OCI-LY1 (cell line): ENCODE measurements at regions not wholly inside any gene's neighbourhood (a gene's known extent, or its start where the extent isn't known, plus 50 kb on each side); places are given as distances from the start of the nearest gene placed in this dataset.
"Not testable (repeated sequence)": the region's sequence is repeated elsewhere in the genome, so short reads cannot be mapped to it uniquely, and the experiment has no call there.

ENCODE experiments used
- H2AFZ ChIP-seq: fragments of 200-600 bp; sonication (generic), shearing (Covaris generic); 2 replicates; pipeline ENCODE4 v1.6.0; 2014; ENCODE audit warnings: antibody characterized with exemption, mild to moderate bottlenecking, low read length
- H3F3A ChIP-seq: fragments of 200-600 bp; sonication (generic), shearing (Covaris generic); 2 replicates; pipeline ENCODE4 v1.6.0; 2014; ENCODE audit warnings: mild to moderate bottlenecking, antibody characterized with exemption, low read length, moderate library complexity; ENCODE audit not compliant: insufficient read depth
- H3K27ac ChIP-seq: fragments of 200-600 bp; sonication (generic); 2 replicates; pipeline ENCODE4 v1.5.1; 2014; ENCODE audit warnings: low read length, mixed run types, mild to moderate bottlenecking, low read depth; ENCODE audit not compliant: poor library complexity, severe bottlenecking
- H3K27me3 ChIP-seq: fragments of 200-600 bp; sonication (generic); 2 replicates; pipeline ENCODE4 v1.6.0; 2014; ENCODE audit warnings: antibody characterized with exemption, mild to moderate bottlenecking, low read length, moderate library complexity; ENCODE audit not compliant: insufficient read depth
- H3K36me3 ChIP-seq: fragments of 200-600 bp; sonication (generic); 2 replicates; pipeline ENCODE4 v1.6.1; 2014; ENCODE audit warnings: mild to moderate bottlenecking, antibody characterized with exemption, low read length, moderate library complexity, mixed read lengths; ENCODE audit not compliant: insufficient read depth
- H3K4me1 ChIP-seq: fragments of 200-600 bp; sonication (generic); 2 replicates; pipeline ENCODE4 v1.5.1; 2014; ENCODE audit warnings: mild to moderate bottlenecking, low read length, moderate library complexity; ENCODE audit not compliant: insufficient read depth, severe bottlenecking
- H3K4me2 ChIP-seq: fragments of 200-600 bp; sonication (generic), shearing (Covaris generic); 2 replicates; pipeline ENCODE4 v1.6.1; 2014; ENCODE audit warnings: low read length
- H3K4me3 ChIP-seq: fragments of 200-600 bp; sonication (generic); 2 replicates; pipeline ENCODE4 v1.5.1; 2014; ENCODE audit warnings: low read length, low read depth, mild to moderate bottlenecking, mixed read lengths; ENCODE audit not compliant: poor library complexity, severe bottlenecking
- H3K79me2 ChIP-seq: fragments of 200-600 bp; shearing (Covaris generic); 2 replicates; pipeline ENCODE4 v1.6.1; 2016; ENCODE audit warnings: mixed run types, low read length, mixed read lengths; ENCODE audit not compliant: insufficient read depth
- H3K9ac ChIP-seq: fragments of 200-600 bp; sonication (generic), shearing (Covaris generic); 2 replicates; pipeline ENCODE4 v1.6.1; 2014; ENCODE audit warnings: mild to moderate bottlenecking, low read length, mixed read lengths
- H3K9me2 ChIP-seq: fragments of 200-600 bp; sonication (generic), shearing (Covaris generic); 2 replicates; pipeline ENCODE4 v1.6.1; 2014; ENCODE audit warnings: low read depth, mild to moderate bottlenecking, low read length, mixed read lengths
- H3K9me3 ChIP-seq: fragments of 200-600 bp; shearing (Covaris generic); 2 replicates; pipeline ENCODE4 v1.6.1; 2014; ENCODE audit warnings: low read length, mixed read lengths
- H4K20me1 ChIP-seq: fragments of 200-600 bp; sonication (generic), shearing (Covaris generic); 2 replicates; pipeline ENCODE4 v1.6.0; 2016; ENCODE audit warnings: mild to moderate bottlenecking, low read length; ENCODE audit not compliant: insufficient read depth

DNA sequence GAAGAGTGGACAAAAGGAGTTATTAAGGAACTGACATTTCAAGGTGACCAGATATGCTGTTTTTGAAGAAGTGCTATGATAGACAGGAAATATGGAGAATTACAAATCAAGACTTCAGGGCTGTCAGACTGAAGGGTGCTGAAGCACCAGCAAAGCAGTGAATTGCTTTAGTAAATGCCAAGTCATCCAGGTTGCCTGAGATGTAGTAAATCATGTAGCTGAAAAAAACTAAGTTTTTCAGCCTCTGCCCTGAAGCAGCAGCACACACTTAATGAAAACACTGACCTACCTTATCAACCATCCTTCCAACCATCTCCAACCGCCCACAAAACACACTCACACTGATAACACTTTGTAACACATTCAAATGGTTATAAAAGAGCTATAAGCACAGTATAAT, 110.0 kb downstream of the PRR15 start:
- H3K4me2 ChIP-seq, H3K9me3 ChIP-seq, H3K27me3 ChIP-seq, H2AFZ ChIP-seq, H3K4me3 ChIP-seq, H3K4me1 ChIP-seq, H3F3A ChIP-seq, H4K20me1 ChIP-seq, H3K36me3 ChIP-seq, H3K79me2 ChIP-seq, H3K27ac ChIP-seq, H3K9me2 ChIP-seq, H3K9ac ChIP-seq: not testable (repeated sequence)

GRCh38 chr7:29674626-29675025, 111.0 kb downstream of the PRR15 start:
- H3K4me3 ChIP-seq, H3K4me2 ChIP-seq, H3K9me2 ChIP-seq, H3K9me3 ChIP-seq, H3K4me1 ChIP-seq, H3F3A ChIP-seq, H3K36me3 ChIP-seq, H3K79me2 ChIP-seq, H3K27ac ChIP-seq, H4K20me1 ChIP-seq, H3K9ac ChIP-seq, H2AFZ ChIP-seq, H3K27me3 ChIP-seq: not testable (repeated sequence)

GRCh38 chr7:29677254-29677653, 113.6 kb downstream of the PRR15 start:
- H3K4me2 ChIP-seq, H3K9ac ChIP-seq, H3K79me2 ChIP-seq, H3F3A ChIP-seq, H3K36me3 ChIP-seq, H3K27me3 ChIP-seq, H3K4me1 ChIP-seq, H3K9me3 ChIP-seq, H4K20me1 ChIP-seq, H3K27ac ChIP-seq, H2AFZ ChIP-seq, H3K9me2 ChIP-seq, H3K4me3 ChIP-seq: not testable (repeated sequence)

GRCh38 chr7:29679963-29680362, 116.3 kb downstream of the PRR15 start:
- H3K9ac ChIP-seq, H3K4me1 ChIP-seq, H3K4me2 ChIP-seq, H3K27me3 ChIP-seq, H4K20me1 ChIP-seq, H3K4me3 ChIP-seq, H3K36me3 ChIP-seq, H3K79me2 ChIP-seq, H2AFZ ChIP-seq, H3K9me2 ChIP-seq, H3K27ac ChIP-seq, H3K9me3 ChIP-seq, H3F3A ChIP-seq: not testable (repeated sequence)

DNA sequence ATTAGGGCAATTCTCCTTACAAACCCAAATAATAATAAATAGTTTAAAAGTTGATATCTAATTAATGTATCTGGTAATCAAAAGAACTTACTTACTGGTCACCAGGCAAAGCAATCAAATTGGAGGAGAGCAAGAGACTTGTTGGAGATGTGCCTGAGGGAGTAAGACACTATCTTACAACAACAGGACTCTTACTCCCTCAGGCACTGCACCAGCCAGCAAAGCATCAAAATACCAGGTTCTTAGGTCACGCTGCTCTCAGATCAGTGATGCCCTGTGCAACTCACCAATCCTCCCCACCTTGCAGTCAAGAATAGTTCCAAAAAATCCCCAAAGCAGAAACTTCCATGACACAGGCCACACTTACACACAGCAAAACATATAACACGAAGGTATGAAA, 117.0 kb downstream of the PRR15 start:
- H3K27me3 ChIP-seq, H3K9ac ChIP-seq, H3K4me2 ChIP-seq, H3K27ac ChIP-seq, H4K20me1 ChIP-seq, H3K9me3 ChIP-seq, H3K9me2 ChIP-seq, H3K4me1 ChIP-seq, H3K79me2 ChIP-seq, H3K4me3 ChIP-seq, H3K36me3 ChIP-seq, H2AFZ ChIP-seq, H3F3A ChIP-seq: not testable (repeated sequence)

GRCh38 chr7:29684151-29684786, 120.6 kb downstream of the PRR15 start:
- not testable (repeated sequence) for H3K9ac ChIP-seq, H2AFZ ChIP-seq, H3K9me3 ChIP-seq, H4K20me1 ChIP-seq, H3K79me2 ChIP-seq, H3F3A ChIP-seq, H3K27me3 ChIP-seq, H3K27ac ChIP-seq, H3K9me2 ChIP-seq, H3K36me3 ChIP-seq, H3K4me1 ChIP-seq
- Histone ChIP-seq H3K4me3 (peak overlapping the region; percentile 66), H3K4me2 (peak overlapping the region; percentile 90)
